GM21737 (cell line): ENCODE measurements at regions not wholly inside any gene's neighbourhood (a gene's known extent, or its start where the extent isn't known, plus 50 kb on each side); places are given as distances from the start of the nearest gene placed in this dataset.
"Not testable (repeated sequence)": the region's sequence is repeated elsewhere in the genome, so short reads cannot be mapped to it uniquely, and the experiment has no call there.

Experiments
- ATAC-seq: cut with Tn5 transposase; IDR thresholded peaks from one replicate; pipeline ENCODE4 v1.9.1; 2021; ENCODE audit warnings: mild to moderate bottlenecking, moderate library complexity; ENCODE audit not compliant: unreplicated experiment

- ATAC-seq: no peak
These were observed 182.4 kb downstream of the RASEF start for GRCh38 chr9:82880336-82881050.

DNA sequence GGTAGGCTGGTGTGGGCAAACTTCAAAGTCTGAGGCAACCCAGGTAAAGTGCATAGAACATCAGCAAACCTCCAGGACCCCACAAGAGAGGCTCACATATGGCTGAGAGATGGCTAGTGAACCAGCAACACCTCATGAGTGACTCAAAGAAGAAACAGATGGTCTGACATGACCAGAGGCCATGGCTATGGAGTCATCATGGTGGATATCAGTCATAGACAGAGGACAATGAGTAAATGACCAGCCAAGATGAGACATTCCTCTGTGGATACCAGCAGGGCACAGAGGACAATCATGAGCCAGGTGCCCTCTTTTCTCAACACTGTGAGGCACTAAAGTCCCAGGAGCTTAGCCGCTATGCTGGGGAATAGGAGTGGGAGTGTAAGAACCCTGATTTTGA is 180.8 kb downstream of the RASEF start:
- ATAC-seq: no peak

- ATAC-seq: no peak
These were observed 180.2 kb downstream of the RASEF start for GRCh38 chr9:82882748-82883147.

GRCh38 chr9:82883436-82883835 is 179.5 kb downstream of the RASEF start:
- ATAC-seq: no peak

GRCh38 chr9:82883974-82884373 is 179.0 kb downstream of the RASEF start:
- ATAC-seq: not testable (repeated sequence)

DNA sequence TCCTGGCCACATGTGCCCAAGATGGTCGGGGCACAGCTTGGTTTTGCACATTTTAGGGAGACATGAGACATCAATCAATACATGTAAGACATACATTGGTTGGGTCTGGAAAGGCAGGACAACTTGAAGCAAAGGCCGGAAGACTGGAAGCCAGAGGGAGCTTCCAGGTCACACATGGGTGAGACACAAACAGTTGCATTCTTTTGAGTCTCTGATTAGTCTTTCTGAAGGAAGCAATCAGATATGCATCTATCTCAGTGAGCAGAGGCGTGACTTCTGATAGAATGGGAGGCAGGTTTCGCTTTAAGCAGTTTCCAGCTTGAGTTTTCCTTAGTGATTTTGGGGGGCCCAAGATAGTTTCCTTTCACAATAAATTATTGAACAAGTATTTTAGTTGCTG is 172.5 kb downstream of the RASEF start:
- no peak for ATAC-seq

GRCh38 chr9:82890865-82891264 is 172.1 kb downstream of the RASEF start:
- ATAC-seq: no peak

GRCh38 chr9:82891321-82891720 is 171.6 kb downstream of the RASEF start:
- ATAC-seq: no peak

- no peak for ATAC-seq
These were observed 169.4 kb downstream of the RASEF start for GRCh38 chr9:82893549-82893948.

DNA sequence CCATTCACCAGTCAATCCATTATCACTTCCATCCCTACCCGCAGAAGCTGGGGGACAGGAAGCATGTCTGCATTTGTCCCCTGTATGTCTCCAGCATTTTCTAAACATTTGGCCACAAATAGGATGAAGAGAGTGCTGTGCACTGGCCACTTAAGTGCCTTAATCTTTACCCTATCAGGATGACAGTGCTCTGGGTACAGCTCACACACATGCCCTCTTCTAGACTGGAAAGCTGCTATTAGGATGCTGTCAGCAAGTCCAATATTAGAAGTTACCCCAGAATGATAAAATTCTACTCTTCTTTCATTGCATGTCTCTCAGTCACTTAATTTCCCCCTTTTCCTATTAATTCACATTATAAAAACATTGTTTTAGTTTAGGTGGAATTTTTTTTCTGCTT is 168.4 kb downstream of the RASEF start:
- no peak for ATAC-seq

DNA sequence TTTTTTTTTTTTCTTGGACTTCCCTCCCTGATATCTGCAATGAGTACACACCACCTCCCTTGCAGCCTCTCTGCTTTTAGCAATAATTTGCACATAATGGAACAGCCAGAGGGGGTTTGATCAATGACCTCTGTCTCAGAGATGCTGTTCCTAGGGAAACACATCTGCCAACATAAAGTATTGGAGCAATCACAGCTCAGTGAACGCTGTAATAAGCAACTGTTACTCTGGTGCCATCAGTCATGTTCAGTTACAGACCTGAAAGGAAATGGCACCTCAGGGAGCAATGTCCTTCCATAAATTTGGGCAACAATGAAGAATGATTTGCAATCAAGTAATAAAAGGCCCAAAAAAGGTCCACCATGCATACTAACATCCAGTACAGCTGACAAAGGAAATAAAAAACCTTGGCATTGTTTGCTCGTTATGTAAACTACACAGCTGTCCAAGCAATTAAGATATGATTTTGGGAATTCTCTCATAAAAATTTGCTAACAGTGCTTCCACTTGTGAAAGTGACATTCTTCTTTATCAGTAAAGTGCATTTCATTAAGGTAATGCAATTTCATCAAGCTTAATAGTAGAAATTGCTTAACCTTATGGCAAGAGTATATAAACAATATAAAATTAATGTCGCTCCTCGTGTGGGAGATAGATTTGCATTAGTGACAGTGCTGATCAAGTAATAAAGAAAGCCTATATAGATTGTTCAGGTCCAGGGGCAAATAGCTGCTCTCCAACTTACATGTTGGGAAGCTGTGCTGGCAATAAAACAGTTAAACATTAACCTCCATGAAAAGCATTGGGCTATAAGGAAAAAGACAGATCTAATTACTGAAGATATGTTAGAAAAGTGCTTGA is 167.8 kb downstream of the RASEF start:
- no peak for ATAC-seq

GRCh38 chr9:82895822-82896110 is 167.2 kb downstream of the RASEF start:
- ATAC-seq: no peak

DNA sequence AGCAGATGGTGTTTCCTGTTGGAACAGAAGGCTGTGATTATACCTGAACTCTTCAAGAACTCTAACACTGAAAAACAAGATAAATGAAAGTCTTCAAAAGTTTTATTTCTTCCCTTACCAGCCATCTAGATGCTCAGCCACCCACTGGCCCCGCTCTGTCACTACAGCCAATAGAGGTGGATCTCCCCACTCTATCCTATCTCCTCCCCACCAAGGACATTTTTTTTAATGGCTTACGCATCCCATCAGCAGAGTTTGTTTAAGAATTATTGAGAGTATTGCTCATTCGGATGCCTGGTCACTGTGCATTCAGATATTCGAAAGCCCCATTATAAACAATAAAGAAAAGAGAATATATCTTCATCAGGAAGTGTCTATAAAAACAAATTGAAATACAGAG is 159.4 kb downstream of the RASEF start:
- ATAC-seq: no peak

GRCh38 chr9:82911996-82912395 is 150.9 kb downstream of the RASEF start:
- ATAC-seq: no peak

DNA sequence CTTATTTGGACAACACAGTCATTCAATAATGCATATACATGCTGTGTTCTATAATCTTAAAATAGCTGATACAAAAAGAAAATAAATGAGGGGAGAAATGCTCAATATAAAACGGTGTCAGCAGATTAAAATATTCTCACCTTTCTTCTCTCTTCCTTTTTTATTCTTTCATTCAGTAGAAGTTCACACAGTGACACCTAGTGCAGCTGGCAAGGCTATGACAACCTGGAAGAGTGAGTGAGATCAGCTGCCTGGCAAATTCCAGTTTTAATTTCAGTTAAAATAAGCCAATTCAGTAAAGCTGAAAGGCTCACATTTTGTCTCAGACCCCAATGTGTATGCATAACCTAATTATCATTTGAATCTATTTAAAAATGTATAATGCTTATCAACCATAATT is 150.3 kb downstream of the RASEF start:
- ATAC-seq: no peak

DNA sequence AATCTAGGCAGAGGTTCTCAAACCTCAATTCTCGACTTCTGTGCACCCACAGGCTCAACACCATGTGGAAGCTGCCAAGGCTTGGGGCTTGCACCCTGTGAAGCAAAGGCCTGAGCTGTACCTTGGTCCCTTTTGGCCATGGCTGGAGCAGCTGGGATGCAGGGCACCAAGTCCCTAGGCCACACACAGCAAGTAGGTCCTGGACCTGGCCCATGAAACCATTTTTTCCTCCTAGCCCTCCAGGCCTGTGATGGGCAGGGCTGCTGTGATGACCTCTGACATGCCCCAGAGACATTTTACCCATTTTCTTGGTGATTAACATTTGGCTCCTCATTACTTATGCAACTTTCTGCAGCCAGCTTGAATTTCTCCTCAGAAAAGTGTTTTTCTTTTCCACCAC is 146.7 kb downstream of the RASEF start:
- ATAC-seq: not testable (repeated sequence)

- ATAC-seq: no peak
These were observed 142.8 kb downstream of the RASEF start for GRCh38 chr9:82920154-82920553.

GRCh38 chr9:82922686-82923085 is 140.3 kb downstream of the RASEF start:
- ATAC-seq: no peak

DNA sequence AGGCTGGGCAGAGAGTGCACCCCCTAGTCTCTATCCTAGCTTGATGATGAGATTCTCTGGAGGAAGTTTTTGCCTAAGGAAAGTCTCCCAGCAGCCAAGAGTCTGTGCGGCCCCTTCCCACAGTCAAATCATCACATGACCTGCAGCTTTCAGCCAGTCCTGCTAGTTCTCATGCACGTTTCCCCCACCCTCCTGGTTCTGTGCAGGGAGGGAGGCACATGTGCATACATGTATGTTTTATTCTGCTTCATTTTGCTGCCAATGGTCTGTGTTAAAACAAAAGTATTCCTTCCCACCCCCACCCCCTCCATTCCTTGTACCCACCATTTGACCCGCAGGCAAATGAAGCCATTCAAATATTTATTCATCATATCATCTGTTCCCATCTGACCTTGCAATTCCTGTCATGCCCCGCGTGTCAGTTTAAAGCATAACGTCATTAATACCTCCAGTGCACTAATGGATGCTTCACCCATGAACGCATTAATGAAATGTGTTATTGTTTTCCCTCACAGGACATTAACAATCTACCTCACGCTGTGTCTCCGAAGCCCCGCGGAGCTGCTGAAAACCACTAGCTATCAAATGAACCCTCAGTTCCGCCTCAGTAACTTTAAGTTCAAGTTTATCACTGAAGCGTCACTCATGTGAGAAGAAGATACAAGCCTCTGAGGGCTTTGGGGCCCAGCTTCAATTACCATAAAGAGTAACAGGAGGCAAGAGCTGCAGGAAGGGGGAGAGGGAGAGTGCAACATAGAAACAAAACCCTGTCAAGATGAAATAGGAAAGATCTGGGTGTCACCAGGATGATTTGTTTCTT is 139.6 kb downstream of the RASEF start:
- ATAC-seq: no peak

DNA sequence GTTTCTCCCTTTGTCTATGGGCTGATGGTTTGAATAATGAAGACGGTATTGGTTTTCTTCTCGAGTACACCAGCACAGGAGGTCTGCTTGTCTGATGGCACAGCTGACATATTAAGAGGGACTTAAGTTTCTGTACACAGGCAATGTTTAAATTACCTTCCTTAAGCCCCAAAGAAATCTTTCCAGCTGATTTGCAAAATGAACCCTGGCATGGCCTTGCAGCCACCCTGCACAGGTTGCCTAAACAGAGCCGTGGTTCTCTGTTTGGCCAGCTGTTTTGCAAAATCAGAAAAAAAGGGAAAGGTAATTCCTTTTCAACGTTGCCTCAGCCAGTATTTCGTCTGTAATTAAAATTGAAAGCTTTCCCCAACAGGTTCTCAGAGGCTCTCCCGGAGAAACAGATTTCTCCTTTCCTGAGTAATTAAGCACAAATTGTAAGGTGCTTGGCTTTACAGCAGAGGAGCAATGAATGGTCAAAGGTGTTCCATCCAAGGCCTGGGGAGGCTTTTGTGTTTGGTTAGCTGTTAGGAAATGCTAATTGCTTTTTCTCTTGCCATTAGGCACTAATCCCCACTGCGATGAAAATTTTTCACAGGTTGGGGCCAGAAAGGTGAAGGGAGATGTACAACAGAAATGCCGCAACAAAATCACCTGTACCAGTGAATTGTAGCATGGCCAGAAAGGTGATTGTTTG is 138.9 kb downstream of the RASEF start:
- ATAC-seq: no peak
